ENCODE measurements at regions not wholly inside any gene's neighbourhood (a gene's known extent, or its start where the extent isn't known, plus 50 kb on each side); places are given as distances from the start of the nearest gene placed in this dataset.

GRCh38 chr2:205902041-205902899 is 183.7 kb downstream of the INO80D start:
- peak; percentile 32 for DNase-seq (ENCODE audit: low read depth)

GRCh38 chr2:205901491-205901890 is 184.5 kb downstream of the INO80D start:
- no peak for DNase-seq (ENCODE audit: low read depth)

GRCh38 chr2:205898744-205899143 is 187.2 kb downstream of the INO80D start:
- DNase-seq (ENCODE audit: low read depth) = no peak

GRCh38 chr2:205895981-205896655 is 189.9 kb downstream of the INO80D start:
- DNase-seq (ENCODE audit: low read depth) = no peak

- no peak for DNase-seq (ENCODE audit: low read depth)
Measured at GRCh38 chr2:205892665-205893259, 193.2 kb downstream of the INO80D start.

DNA sequence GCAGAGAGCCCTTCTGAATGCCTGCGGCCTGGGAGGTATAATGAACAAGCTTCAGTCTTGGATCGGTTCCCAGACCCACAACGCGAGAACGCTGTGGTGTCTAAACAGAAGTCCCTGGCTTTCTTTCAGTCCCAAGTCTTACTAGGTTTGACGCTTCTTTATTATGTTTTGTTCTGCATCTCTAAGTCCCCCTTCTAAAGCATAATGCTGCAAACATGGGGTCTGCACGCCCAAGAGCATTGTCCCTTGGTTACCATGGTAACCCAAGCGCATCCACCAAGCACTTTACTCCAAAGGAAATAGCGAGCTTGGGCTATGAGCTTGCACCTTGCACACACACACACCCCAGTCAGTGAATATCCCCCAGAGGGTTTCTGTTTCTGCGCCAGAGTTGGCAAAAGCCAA is 193.7 kb downstream of the INO80D start:
- no peak for DNase-seq (ENCODE audit: low read depth)

DNA sequence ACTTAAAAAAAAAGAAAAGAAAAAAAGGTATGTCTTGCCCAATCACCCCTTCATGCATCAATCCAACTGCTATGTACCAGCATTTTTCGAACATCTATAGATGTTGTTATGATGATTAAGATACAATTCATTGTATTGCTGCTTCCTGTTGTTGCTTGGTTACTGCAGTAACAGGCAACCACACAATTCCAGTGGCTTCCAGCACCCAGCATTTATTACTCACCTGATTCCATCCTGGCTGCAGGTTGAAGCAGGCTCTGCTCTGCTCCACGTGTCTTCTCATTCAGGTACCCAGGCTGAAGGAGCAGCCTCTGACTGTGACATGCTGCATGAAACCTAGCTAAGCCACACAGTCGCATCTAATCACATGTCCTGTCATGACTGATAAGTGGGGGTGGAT is 196.9 kb downstream of the INO80D start:
- DNase-seq (ENCODE audit: low read depth) = peak; percentile 73

GRCh38 chr2:205887637-205888036 is 198.3 kb downstream of the INO80D start:
- DNase-seq (ENCODE audit: low read depth) = no peak

GRCh38 chr2:205885492-205886099 is 200.4 kb downstream of the INO80D start:
- peak; percentile 84 for DNase-seq (ENCODE audit: low read depth)

- DNase-seq (ENCODE audit: low read depth) = no peak
Measured at GRCh38 chr2:205883965-205884364, 201.7 kb downstream of the NRP2 start.

DNA sequence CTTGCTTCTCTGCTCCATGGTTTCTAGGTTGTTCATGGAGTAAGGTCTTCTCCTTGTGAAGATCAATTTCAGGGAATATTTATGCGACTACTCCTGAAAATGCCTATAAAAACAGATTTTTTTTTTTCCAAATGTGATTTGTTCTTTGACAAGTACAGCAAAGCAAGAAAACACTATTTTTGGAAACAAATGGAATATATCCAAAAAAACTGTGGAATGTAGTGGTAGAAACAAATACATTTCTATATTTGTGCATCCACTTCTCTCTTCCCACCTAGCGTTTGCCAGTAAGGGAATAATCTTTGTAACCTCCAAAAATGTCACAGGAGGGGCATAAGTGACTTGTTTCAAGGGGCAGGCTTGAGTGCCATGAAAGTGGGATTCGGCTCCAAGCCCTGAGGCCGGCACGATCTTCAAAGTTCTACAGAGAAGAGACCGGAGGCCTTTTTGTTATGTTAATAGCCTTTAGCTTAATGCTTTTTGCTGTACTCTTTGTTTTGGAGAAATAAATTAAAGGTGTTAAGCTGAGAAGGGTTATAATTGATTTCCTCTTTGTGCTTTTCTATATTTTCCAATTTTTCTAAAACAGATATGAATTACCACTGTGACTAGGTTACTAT is 200.6 kb downstream of the NRP2 start:
- no peak for DNase-seq (ENCODE audit: low read depth)

DNA sequence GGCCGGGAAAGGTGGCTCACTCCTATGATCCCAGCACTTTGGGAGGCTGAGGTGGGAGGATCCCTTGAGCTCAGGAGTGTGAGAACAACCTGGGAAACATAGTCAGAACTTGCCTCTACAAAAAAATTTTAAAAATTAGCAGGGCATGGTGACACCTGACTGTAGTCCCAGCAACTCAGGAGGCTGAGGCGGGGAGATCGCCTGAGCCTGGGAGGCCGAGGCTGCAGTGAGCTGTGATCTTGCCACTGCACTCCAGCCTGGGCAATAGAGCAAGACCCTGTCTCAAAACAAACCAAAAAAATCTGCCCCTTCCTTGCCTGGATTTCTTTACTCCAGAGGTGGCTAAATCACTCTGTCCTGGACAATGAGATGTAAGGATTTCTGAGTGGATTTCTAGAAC is 197.7 kb downstream of the NRP2 start:
- no peak for DNase-seq (ENCODE audit: low read depth)

- DNase-seq (ENCODE audit: low read depth) = no peak
Measured at GRCh38 chr2:205878999-205879762, 196.9 kb downstream of the NRP2 start.

- no peak for DNase-seq (ENCODE audit: low read depth)
Measured at GRCh38 chr2:205877496-205877895, 195.2 kb downstream of the NRP2 start.

GRCh38 chr2:205876127-205876526 is 193.8 kb downstream of the NRP2 start:
- DNase-seq (ENCODE audit: low read depth) = no peak

- no peak for DNase-seq (ENCODE audit: low read depth)
Measured at GRCh38 chr2:205872716-205873115, 190.4 kb downstream of the NRP2 start.

- DNase-seq (ENCODE audit: low read depth) = no peak
Measured at GRCh38 chr2:205869439-205869838, 187.1 kb downstream of the NRP2 start.

DNA sequence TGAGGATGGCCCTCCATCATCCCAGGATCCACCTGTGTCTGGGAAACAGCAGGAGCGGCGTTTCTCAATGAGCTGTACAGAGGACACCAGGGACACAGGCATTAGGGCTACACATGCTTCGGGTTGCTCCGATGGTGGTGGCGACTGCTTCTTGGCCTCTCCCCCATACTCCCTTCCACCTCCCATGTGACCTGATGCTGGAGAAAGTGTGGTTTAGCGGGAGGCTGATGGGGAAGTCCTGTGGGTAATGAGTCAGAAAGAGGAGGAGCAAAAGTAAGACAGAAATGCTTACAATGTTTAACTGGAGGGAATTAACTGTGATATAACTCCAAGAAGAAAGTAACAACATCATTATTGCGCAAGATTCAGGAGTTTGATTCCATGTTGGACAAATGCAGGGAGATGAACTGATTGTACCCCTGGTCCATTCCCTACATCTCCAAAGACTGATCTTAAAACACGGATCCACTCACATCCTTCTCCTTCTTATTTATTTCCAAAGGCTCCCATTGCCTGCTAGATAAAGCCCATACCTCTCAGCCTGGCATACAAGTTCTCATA is 186.6 kb downstream of the NRP2 start:
- DNase-seq (ENCODE audit: low read depth) = peak; percentile 42

DNA sequence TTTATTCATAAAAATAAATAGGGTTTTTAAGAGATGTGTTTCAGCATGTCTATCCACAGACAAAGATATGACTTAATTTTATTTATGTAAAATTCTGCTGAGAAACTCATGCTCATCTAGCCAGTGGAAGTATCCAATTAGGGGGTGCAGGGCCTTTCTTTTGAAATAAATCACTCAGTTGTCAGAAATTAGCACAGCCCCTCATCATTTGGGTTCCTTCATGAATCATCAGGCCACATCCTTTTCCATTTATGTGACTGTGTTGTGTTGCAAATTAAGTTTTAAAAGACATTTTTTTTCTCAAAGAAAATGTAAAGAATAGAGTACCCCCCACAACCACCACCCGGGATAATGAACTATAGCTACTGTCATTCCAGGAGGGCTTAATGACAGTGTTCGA is 185.8 kb downstream of the NRP2 start:
- no peak for DNase-seq (ENCODE audit: low read depth)

DNA sequence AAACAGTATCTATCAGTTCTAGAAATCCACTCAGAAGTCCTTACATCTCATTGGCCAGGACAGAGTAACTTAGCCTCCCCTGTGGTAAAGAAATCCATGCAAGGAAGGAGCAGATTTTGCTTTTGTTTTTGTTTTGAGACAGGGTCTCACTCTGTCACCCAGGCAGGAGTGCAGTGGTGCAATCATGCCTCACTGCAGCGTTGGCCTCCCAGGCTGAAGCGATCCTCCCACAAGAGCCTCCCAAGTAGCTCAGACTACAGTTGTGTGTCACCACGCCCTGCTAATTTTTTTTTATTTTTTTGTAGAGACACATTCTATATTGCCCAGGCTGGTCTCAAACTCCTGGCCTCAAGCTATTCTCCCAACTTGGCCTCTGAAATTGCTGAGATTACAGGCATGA is 185.1 kb downstream of the NRP2 start:
- no peak for DNase-seq (ENCODE audit: low read depth)

DNA sequence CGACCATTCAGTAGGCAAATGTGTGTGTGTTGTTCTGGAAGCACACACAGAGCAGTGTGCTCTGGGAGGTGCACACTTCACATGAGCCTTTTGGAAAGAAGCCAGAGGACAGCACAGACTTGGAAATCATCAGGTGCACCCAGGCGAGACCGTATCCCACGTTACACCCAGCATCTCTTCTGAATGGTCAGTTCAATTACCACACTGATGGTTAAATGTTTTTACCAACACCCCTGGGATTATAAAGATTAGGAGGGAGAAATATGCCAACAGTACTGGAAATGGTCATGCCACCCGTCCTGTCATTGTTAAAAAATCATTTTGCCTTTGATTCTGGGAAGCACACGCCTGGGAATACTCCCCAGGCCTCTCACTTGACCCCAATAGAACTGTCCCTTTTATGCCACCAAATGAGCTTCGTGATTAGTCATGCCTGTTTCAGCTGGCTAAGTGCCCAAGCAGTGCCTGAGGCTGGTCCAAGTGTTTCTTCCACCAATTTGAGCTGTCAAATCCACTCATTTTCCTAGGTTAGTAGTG is 183.7 kb downstream of the NRP2 start:
- peak; percentile 8 for DNase-seq (ENCODE audit: low read depth)

All from ELR (cell line).